IMR-90 (cell line): ENCODE measurements at regions not wholly inside any gene's neighbourhood (a gene's known extent, or its start where the extent isn't known, plus 50 kb on each side); places are given as distances from the start of the nearest gene placed in this dataset.

ENCODE experiments used
- ATAC-seq: fragments of 200-7000 bp; cut with Tn5 transposase; 2 replicates; pipeline ENCODE4 v1.9.1; 2020; ENCODE audit warnings: low read depth, mild to moderate bottlenecking, moderate library complexity
- BruUV-seq: library from RNA; stranded (reverse); fragments of 400-500 nt; replicated peaks from 2 replicates; lab custom pipeline; 2021; lab: Mats Ljungman, UMichigan
- CTCF ChIA-PET: fragments of 300-600 bp; formaldehyde crosslinking; extraction: SDS; loops from one replicate; lab custom pipeline; 2021; ENCODE audit warnings: antibody characterized with exemption; lab: Yijun Ruan, JAX
- POLR2A ChIA-PET: fragments of 300-600 bp; sonication (Branson Sonifier 250); formaldehyde crosslinking; loops from one replicate; lab custom pipeline; 2022; ENCODE audit warnings: antibody characterized with exemption; ENCODE audit not compliant: unreplicated experiment; lab: Charles Lee
- DNase-seq: peaks from one replicate; pipeline ENCODE4 v3.0.0; 2013
- H2AFZ ChIP-seq: replicated peaks from 2 replicates; pipeline ENCODE3; 2013; ENCODE audit warnings: low read length, mild to moderate bottlenecking; ENCODE audit not compliant: poor library complexity
- H2AK5ac ChIP-seq: 2 replicates; pipeline ENCODE4 v1.6.1; 2013; ENCODE audit warnings: low read depth, low read length, inconsistent platforms
- H2AK9ac ChIP-seq: replicated peaks from 2 replicates; pipeline ENCODE3; 2013; ENCODE audit warnings: mild to moderate bottlenecking, low read depth, low read length, moderate library complexity; ENCODE audit not compliant: poor library complexity
- H2BK120ac ChIP-seq: 2 replicates; pipeline ENCODE4 v1.6.1; 2013; ENCODE audit warnings: low read depth, low read length, inconsistent platforms
- H2BK15ac ChIP-seq: 3 replicates; pipeline ENCODE4 v1.6.1; 2013; ENCODE audit warnings: low read depth, low read length, inconsistent platforms
- H2BK20ac ChIP-seq: 2 replicates; pipeline ENCODE4 v1.6.1; 2013; ENCODE audit warnings: low read depth, mild to moderate bottlenecking, inconsistent platforms, low read length, moderate library complexity
- H2BK5ac ChIP-seq: 2 replicates; pipeline ENCODE4 v1.6.1; 2013; ENCODE audit warnings: mild to moderate bottlenecking, low read depth, low read length, inconsistent platforms; ENCODE audit not compliant: poor library complexity, severe bottlenecking
- H3K14ac ChIP-seq: replicated peaks from 2 replicates; pipeline ENCODE4 v1.6.1; 2013; ENCODE audit warnings: low read depth, low read length, inconsistent platforms
- H3K18ac ChIP-seq: 2 replicates; pipeline ENCODE4 v1.6.1; 2013; ENCODE audit warnings: low read depth, low read length, control low read depth
- H3K23ac ChIP-seq: 2 replicates; pipeline ENCODE4 v1.6.1; 2013; ENCODE audit warnings: low read depth, low read length, inconsistent platforms
- H3K27ac ChIP-seq: 2 replicates; pipeline ENCODE4 v1.5.1; 2013; ENCODE audit warnings: mild to moderate bottlenecking, control low read depth, low read length; ENCODE audit not compliant: insufficient read depth
- H3K27me3 ChIP-seq: 2 replicates; pipeline ENCODE4 v1.6.1; 2013; ENCODE audit warnings: low read length; ENCODE audit not compliant: control insufficient read depth, insufficient read depth
- H3K36me3 ChIP-seq: 2 replicates; pipeline ENCODE4 v1.6.1; 2013; ENCODE audit warnings: low read length, mixed read lengths; ENCODE audit not compliant: control insufficient read depth, insufficient read depth
- H3K4ac ChIP-seq: 2 replicates; pipeline ENCODE4 v1.6.1; 2013; ENCODE audit warnings: low read depth, low read length, inconsistent platforms
- H3K4me1 ChIP-seq: 2 replicates; pipeline ENCODE4 v1.6.1; 2013; ENCODE audit warnings: low read length, mixed read lengths; ENCODE audit not compliant: control insufficient read depth, insufficient read depth
- H3K4me2 ChIP-seq: 2 replicates; pipeline ENCODE4 v1.6.1; 2013; ENCODE audit warnings: low read depth, mild to moderate bottlenecking, control low read depth, low read length, moderate library complexity
- H3K4me3 ChIP-seq: 2 replicates; pipeline ENCODE4 v1.5.1; 2013; ENCODE audit warnings: low read depth, mild to moderate bottlenecking, control low read depth, low read length, moderate library complexity; ENCODE audit not compliant: insufficient read depth
- H3K56ac ChIP-seq: 2 replicates; pipeline ENCODE4 v1.6.1; 2013; ENCODE audit warnings: low read length, inconsistent platforms; ENCODE audit not compliant: insufficient read depth; ENCODE audit errors: extremely low read depth
- H3K79me1 ChIP-seq, 2 experiments: 2 replicates each; pipeline ENCODE4 v1.6.1; 2013; ENCODE audit warnings: low read length in 2 of 2, inconsistent platforms in 1 of 2, low read depth in 1 of 2
- H3K9ac ChIP-seq: 2 replicates; pipeline ENCODE4 v1.6.1; 2013; ENCODE audit warnings: low read depth, low read length, control low read depth
- H3K9me1 ChIP-seq: 2 replicates; pipeline ENCODE4 v1.6.1; 2013; ENCODE audit warnings: low read length, inconsistent platforms; ENCODE audit not compliant: insufficient read depth
- H3K9me3 ChIP-seq: 2 replicates; pipeline ENCODE4 v1.6.1; 2013; ENCODE audit warnings: low read length; ENCODE audit not compliant: control insufficient read depth, insufficient read depth
- H4K20me1 ChIP-seq: 2 replicates; pipeline ENCODE4 v1.6.1; 2013; ENCODE audit warnings: low read length, inconsistent platforms; ENCODE audit not compliant: insufficient read depth
- H4K5ac ChIP-seq: 2 replicates; pipeline ENCODE4 v1.6.1; 2013; ENCODE audit warnings: mild to moderate bottlenecking, low read depth, low read length, control low read depth
- H4K8ac ChIP-seq, 2 experiments: 2 replicates each; pipeline ENCODE4 v1.6.1; 2013; ENCODE audit warnings: low read depth in 2 of 2, low read length in 2 of 2, control low read depth in 1 of 2, inconsistent platforms in 1 of 2
- H4K91ac ChIP-seq: 2 replicates; pipeline ENCODE4 v1.6.1; 2013; ENCODE audit warnings: low read depth, low read length, inconsistent platforms; ENCODE audit not compliant: insufficient read depth
- BHLHE40 ChIP-seq: fragments of 150-350 bp; IDR thresholded peaks from 2 replicates; pipeline ENCODE4 v1.6.1; 2016; ENCODE audit warnings: mild to moderate bottlenecking, low read depth, low read length
- CEBPB ChIP-seq: IDR thresholded peaks from 2 replicates; pipeline ENCODE4 v1.6.1; 2012; ENCODE audit warnings: low read depth, low read length, improper control_type of control experiment
- CHD1 ChIP-seq: IDR thresholded peaks from 2 replicates; pipeline ENCODE4 v1.6.1; 2012; ENCODE audit warnings: low read depth, low read length, improper control_type of control experiment
- CTCF ChIP-seq: conservative IDR thresholded peaks from 2 replicates; pipeline ENCODE4 v1.5.1; 2012; ENCODE audit warnings: mild to moderate bottlenecking, low read depth, low read length, improper control_type of control experiment
- FOS ChIP-seq: fragments of 150-350 bp; IDR thresholded peaks from 2 replicates; pipeline ENCODE4 v1.6.1; 2016; ENCODE audit warnings: low read depth, low read length
- MAZ ChIP-seq: IDR thresholded peaks from 2 replicates; pipeline ENCODE4 v1.6.1; 2012; ENCODE audit warnings: low read depth, mild to moderate bottlenecking, low read length, improper control_type of control experiment, moderate library complexity, borderline replicate concordance
- MXI1 ChIP-seq: IDR thresholded peaks from 2 replicates; pipeline ENCODE4 v1.6.1; 2012; ENCODE audit warnings: low read depth, mild to moderate bottlenecking, low read length, moderate library complexity, borderline replicate concordance
- NFE2L2 ChIP-seq: fragments of 150-350 bp; IDR thresholded peaks from 2 replicates; pipeline ENCODE4 v1.6.1; 2016; ENCODE audit warnings: low read depth, mild to moderate bottlenecking, low read length
- RAD21 ChIP-seq: IDR thresholded peaks from 2 replicates; pipeline ENCODE4 v1.6.1; 2012; ENCODE audit warnings: low read length, improper control_type of control experiment
- RCOR1 ChIP-seq: IDR thresholded peaks from 2 replicates; pipeline ENCODE4 v1.6.1; 2012; ENCODE audit warnings: mild to moderate bottlenecking, low read length, improper control_type of control experiment; ENCODE audit not compliant: insufficient replicate concordance
- RFX5 ChIP-seq: IDR thresholded peaks from 2 replicates; pipeline ENCODE4 v1.8.0; 2012; ENCODE audit warnings: low read depth, mild to moderate bottlenecking, low read length, moderate library complexity
- SMC3 ChIP-seq: fragments of 150-350 bp; IDR thresholded peaks from 2 replicates; pipeline ENCODE4 v1.6.1; 2016; ENCODE audit warnings: low read depth, mild to moderate bottlenecking, antibody characterized with exemption, low read length, moderate library complexity
- USF2 ChIP-seq: fragments of 150-350 bp; IDR thresholded peaks from 2 replicates; pipeline ENCODE4 v1.6.1; 2017; ENCODE audit warnings: mild to moderate bottlenecking, antibody characterized with exemption, low read length, low read depth
- WGBS, 2 experiments: methylation state at CpG; one replicate each; pipeline versions ENCODE4 v1.1.5 to v1.1.7; 2013; ENCODE audit warnings: missing lambda C conversion rate in 2 of 2; ENCODE audit not compliant: insufficient read length in 1 of 2; ENCODE audit errors: extremely low coverage in 2 of 2; 5-methylcytosine and 5-hydroxymethylcytosine counted together
- dilution Hi-C: fragments of 300-500 bp; cut with HindIII; formaldehyde crosslinking; loops from one replicate; pipeline ENCODE4 v1.14.3; 2018; ENCODE audit warnings: low sequenced_read_pairs; ENCODE audit not compliant: unreplicated experiment
- in situ Hi-C: fragments of 300-500 bp; cut with MboI; formaldehyde crosslinking; loops from 3 replicates; pipeline ENCODE4 v1.14.3; 2019; ENCODE audit warnings: low sequenced_read_pairs, inconsistent platforms, mixed read lengths
- intact Hi-C: fragments of 100-400 bp; cut with micrococcal nuclease; formaldehyde crosslinking; loops from 2 replicates; pipeline ENCODE4 v1.10.0; 2022

GRCh38 chr9:117473293-117473692 lies 58.4 kb upstream of the ASTN2 start:
- TF ChIP-seq RAD21 (no peak), CHD1 (no peak), USF2 (no peak), RFX5 (no peak), CTCF (no peak), BHLHE40 (no peak), MAZ (no peak), MXI1 (no peak), NFE2L2 (no peak), SMC3 (no peak), RCOR1 (no peak), CEBPB (no peak), FOS (no peak)
- ChIA-PET POLR2A (no interaction called here), CTCF (no interaction called here)
- Histone ChIP-seq H3K27ac (no peak overlapping the region), H3K27me3 (no peaks in the 10 kb centered on the region), H3K4me2 (no peak overlapping the region), H2BK20ac (no peak overlapping the region), H3K9ac (no peak overlapping the region), H3K4me1 (no peaks in the 10 kb centered on the region), H3K4me3 (no peak overlapping the region), H3K36me3 (no peaks in the 10 kb centered on the region), H2AFZ (no peak overlapping the region), H3K14ac (no peak overlapping the region), H4K91ac (no peak overlapping the region), H2AK5ac (no peak overlapping the region), H4K20me1 (no peaks in the 10 kb centered on the region), H2BK120ac (no peak overlapping the region), H2BK15ac (no peak overlapping the region), H2AK9ac (no peak overlapping the region), H3K79me1 (no peaks in the 10 kb centered on the region), H3K9me3 (peaks cover 6% of the 10 kb centered on the region; the same call in 1 of the 2 replicates), H4K5ac (no peak overlapping the region), H3K9me1 (no peaks in the 10 kb centered on the region), H3K23ac (no peak overlapping the region), H3K4ac (no peak overlapping the region), H3K56ac (no peak overlapping the region), H3K18ac (no peak overlapping the region), H2BK5ac (no peak overlapping the region), H4K8ac (no peak overlapping the region)
- WGBS, 2 experiments, result no CpG with 5 or more reads among the region's 1 CpG
- ATAC-seq (no peak), DNase-seq (no peak)
- in situ Hi-C loops, result no loop called here
- dilution Hi-C loops, result no loop called here
- BruUV-seq, result no TSS peak
- intact Hi-C loops, result no loop called here
